ENCODE measurements at regions not wholly inside any gene's neighbourhood (a gene's known extent, or its start where the extent isn't known, plus 50 kb on each side); places are given as distances from the start of the nearest gene placed in this dataset.

- TF ChIP-seq POLR2A (IDR thresholded peaks at IDR 0.05), result no peak
- TF ChIP-seq, protein P1, sequence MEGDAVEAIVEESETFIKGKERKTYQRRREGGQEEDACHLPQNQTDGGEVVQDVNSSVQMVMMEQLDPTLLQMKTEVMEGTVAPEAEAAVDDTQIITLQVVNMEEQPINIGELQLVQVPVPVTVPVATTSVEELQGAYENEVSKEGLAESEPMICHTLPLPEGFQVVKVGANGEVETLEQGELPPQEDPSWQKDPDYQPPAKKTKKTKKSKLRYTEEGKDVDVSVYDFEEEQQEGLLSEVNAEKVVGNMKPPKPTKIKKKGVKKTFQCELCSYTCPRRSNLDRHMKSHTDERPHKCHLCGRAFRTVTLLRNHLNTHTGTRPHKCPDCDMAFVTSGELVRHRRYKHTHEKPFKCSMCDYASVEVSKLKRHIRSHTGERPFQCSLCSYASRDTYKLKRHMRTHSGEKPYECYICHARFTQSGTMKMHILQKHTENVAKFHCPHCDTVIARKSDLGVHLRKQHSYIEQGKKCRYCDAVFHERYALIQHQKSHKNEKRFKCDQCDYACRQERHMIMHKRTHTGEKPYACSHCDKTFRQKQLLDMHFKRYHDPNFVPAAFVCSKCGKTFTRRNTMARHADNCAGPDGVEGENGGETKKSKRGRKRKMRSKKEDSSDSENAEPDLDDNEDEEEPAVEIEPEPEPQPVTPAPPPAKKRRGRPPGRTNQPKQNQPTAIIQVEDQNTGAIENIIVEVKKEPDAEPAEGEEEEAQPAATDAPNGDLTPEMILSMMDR (IDR thresholded peaks at IDR 0.05), result no peak
These were observed 107.2 kb upstream of the ALCAM start for GRCh38 chr3:105259496-105259895.
